Mesothelial cell of epicardium (in vitro differentiated cells): ENCODE measurements at regions not wholly inside any gene's neighbourhood (a gene's known extent, or its start where the extent isn't known, plus 50 kb on each side); places are given as distances from the start of the nearest gene placed in this dataset.

ENCODE experiments used
- DNase-seq, 2 experiments: peaks; one replicate each; pipeline ENCODE4 v3.0.0; 2021; ENCODE audit warnings: low spot score in 2 of 2; ENCODE audit not compliant: unreplicated experiment in 2 of 2
- H3K27ac Mint-ChIP-seq: 2 replicates; pipeline ENCODE4 v1.8.0; 2021; ENCODE audit warnings: mixed read lengths
- H3K27me3 Mint-ChIP-seq: 2 replicates; pipeline ENCODE4 v1.8.0; 2021; ENCODE audit warnings: low read depth, mixed read lengths
- H3K36me3 Mint-ChIP-seq: 2 replicates; pipeline ENCODE4 v1.8.0; 2021; ENCODE audit warnings: mixed read lengths
- H3K4me1 Mint-ChIP-seq: 2 replicates; pipeline ENCODE4 v1.8.0; 2021; ENCODE audit warnings: mixed read lengths
- H3K4me3 Mint-ChIP-seq: 2 replicates; pipeline ENCODE4 v1.8.0; 2021; ENCODE audit warnings: mild to moderate bottlenecking, moderate library complexity, mixed read lengths
- H3K9me3 Mint-ChIP-seq: 2 replicates; pipeline ENCODE4 v1.8.0; 2021; ENCODE audit warnings: mixed read lengths
- CTCF ChIP-seq: fragments of 200-600 bp; sonication (generic); IDR thresholded peaks from one replicate; pipeline ENCODE4 v1.5.0; 2021; ENCODE audit warnings: antibody characterized with exemption; ENCODE audit not compliant: unreplicated experiment

- Mint-ChIP-seq H3K27ac (no peak overlapping the region), H3K4me1 (no peaks in the 10 kb centered on the region), H3K4me3 (no peak overlapping the region), H3K27me3 (no peaks in the 10 kb centered on the region), H3K36me3 (peaks cover 2% of the 10 kb centered on the region), H3K9me3 (peaks cover 60% of the 10 kb centered on the region)
- no peak for DNase-seq
- TF ChIP-seq CTCF = no peak
Observed at GRCh38 chr18:78571063-78571785, 408.4 kb upstream of the SALL3 start.

GRCh38 chr18:78571831-78572347 is 407.7 kb upstream of the SALL3 start:
- H3K27me3 Mint-ChIP-seq = no peaks in the 10 kb centered on the region
- H3K4me3 Mint-ChIP-seq = no peak overlapping the region
- no peak overlapping the region for H3K27ac Mint-ChIP-seq
- TF ChIP-seq CTCF = no peak
- peaks cover 60% of the 10 kb centered on the region for H3K9me3 Mint-ChIP-seq
- no peak for DNase-seq
- peaks cover 2% of the 10 kb centered on the region for H3K36me3 Mint-ChIP-seq
- H3K4me1 Mint-ChIP-seq = no peaks in the 10 kb centered on the region

DNA sequence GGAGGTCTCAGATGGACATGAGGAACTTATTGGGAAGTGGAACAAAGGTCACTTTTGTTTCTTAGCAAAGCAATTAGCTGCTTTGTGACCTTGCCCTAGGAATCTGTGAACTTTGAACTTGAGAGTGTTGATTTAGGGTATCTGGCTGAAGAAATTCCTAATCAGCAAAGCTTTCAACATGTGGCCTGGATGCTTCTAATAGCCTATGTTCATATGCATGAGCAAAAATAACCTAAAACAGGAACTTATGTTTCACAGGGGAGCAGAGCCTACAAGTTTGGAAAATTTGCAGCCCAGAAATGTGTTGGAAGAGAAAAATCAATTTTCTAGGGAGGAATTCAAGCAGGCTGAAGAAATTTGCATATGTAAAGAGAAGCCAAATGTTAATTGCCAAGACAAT is 405.8 kb upstream of the SALL3 start:
- H3K27me3 Mint-ChIP-seq = no peaks in the 10 kb centered on the region

DNA sequence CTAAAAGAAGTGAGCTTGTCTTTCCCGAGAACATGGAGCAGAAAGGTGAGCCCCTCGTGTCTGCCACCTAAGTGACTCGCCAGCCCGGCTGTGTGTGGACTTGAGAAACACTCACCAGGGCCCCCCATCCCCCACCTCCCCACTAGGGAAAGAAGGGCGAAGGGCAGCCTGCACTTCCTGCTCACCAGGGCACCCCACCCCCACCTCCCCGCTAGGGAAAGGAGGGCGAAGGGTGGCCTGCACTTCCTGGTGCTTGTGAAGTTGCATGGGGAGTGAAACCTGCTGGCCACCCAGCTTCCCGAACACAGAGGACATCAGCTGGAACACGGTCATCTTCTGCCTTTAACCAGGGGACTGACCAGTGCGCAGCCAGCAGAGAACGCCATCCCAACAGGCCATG is 402.7 kb upstream of the SALL3 start:
- Mint-ChIP-seq H3K4me3 (no peak overlapping the region), H3K27ac (no peak overlapping the region), H3K27me3 (no peaks in the 10 kb centered on the region), H3K4me1 (no peaks in the 10 kb centered on the region), H3K9me3 (peaks cover 46% of the 10 kb centered on the region), H3K36me3 (peaks cover 2% of the 10 kb centered on the region)
- no peak for DNase-seq
- no peak for TF ChIP-seq CTCF

More for the DNA sequence above, 405.8 kb upstream of the SALL3 start:
- no peak for DNase-seq
- Mint-ChIP-seq H3K4me1 (no peaks in the 10 kb centered on the region), H3K27ac (no peak overlapping the region), H3K36me3 (peaks cover 2% of the 10 kb centered on the region), H3K4me3 (no peak overlapping the region), H3K9me3 (peaks cover 62% of the 10 kb centered on the region)
- TF ChIP-seq CTCF = no peak

DNA sequence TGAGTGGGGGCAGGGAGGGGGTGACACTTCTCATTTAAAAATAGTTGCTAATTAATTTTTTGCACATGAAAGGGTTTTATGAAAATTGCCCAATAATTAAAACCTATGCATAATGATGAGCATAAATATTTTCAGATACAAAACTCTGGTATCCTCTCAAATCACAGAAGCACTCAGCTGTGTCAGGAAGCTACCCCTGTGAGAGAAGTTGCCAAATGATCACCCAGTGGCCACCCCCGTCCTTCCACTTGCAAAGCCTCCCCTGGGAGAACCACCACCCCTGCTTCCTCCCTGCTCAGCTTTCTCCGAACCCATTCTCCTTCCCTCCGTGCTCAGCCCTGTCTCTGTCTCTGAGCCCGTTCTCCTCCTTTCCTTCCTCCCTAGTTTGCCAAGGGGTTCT is 400.2 kb upstream of the SALL3 start:
- H3K4me3 Mint-ChIP-seq = no peak overlapping the region
- H3K27ac Mint-ChIP-seq = no peak overlapping the region
- no peaks in the 10 kb centered on the region for H3K27me3 Mint-ChIP-seq
- no peak for TF ChIP-seq CTCF
- no peak for DNase-seq
- H3K36me3 Mint-ChIP-seq = peaks cover 2% of the 10 kb centered on the region
- H3K9me3 Mint-ChIP-seq = peaks cover 32% of the 10 kb centered on the region
- no peaks in the 10 kb centered on the region for H3K4me1 Mint-ChIP-seq
